ENCODE measurements at regions not wholly inside any gene's neighbourhood (a gene's known extent, or its start where the extent isn't known, plus 50 kb on each side); places are given as distances from the start of the nearest gene placed in this dataset.
"Not testable (repeated sequence)": the region's sequence is repeated elsewhere in the genome, so short reads cannot be mapped to it uniquely, and the experiment has no call there.

GRCh38 chr3:165984589-165984988 lies 147.4 kb upstream of the BCHE start:
- no peak for DNase-seq

- no peak for DNase-seq
Observed at GRCh38 chr3:165983284-165983683, 146.1 kb upstream of the BCHE start.

DNA sequence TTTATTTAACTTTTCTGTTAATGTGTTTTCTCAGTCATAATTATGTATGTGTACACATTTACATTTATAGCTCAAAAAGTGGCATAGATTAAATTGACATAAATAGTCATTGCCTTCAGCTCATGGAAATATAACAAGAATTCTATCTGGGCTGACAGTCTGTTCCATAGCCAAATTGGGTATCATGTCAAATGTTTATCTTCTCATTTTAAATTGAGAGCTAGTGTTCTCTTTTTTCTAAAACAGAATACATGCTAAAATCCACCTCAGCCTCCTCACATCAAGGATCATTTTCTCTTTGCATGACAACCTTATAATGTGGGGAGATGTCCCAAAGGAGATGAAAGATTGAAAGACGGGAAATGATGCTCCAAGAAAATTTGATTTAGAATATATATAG lies 144.1 kb upstream of the BCHE start:
- no peak for DNase-seq

GRCh38 chr3:165960825-165961224 lies 123.6 kb upstream of the BCHE start:
- not testable (repeated sequence) for DNase-seq

DNA sequence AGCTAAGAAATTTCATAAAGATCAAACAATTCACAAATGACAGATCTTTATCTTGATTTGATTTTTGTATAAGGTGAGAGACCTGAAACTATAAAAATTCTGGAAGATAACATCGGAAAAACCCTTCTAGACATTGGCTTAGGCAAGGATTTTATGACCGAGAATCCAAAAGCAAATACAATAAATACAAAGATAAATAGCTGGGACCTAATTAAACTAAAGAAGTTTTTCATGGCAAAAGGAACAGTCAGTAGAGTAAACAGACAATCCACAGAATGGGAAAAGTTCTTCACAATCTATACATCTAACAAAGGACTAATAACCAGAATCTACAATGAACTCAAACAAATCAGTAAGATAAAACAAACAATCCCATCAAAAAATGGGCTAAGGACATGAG lies 116.9 kb upstream of the BCHE start:
- no peak for DNase-seq

DNA sequence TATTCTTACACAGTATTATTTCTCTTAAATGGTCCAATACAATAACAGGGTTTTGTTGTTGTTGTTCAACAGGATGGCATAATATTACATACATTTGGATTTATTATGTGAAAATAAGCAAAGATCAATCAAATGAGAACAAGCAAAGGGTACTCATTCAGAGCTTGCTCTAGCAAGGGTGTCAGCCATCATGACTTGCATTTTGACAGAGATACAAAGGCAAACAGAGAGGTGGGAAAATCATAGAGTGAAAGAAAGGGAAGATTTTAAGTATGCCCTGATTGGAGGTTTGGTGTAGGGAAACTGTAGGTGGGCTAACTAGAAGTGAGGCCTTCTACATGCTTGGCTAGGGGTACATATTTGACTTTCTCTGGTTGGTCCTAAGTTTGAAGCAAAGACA lies 109.1 kb upstream of the BCHE start:
- no peak for DNase-seq

GRCh38 chr3:165938986-165939540 lies 101.8 kb upstream of the BCHE start:
- DNase-seq, result no peak

- not testable (repeated sequence) for DNase-seq
Observed at GRCh38 chr3:165936081-165936480, 98.9 kb upstream of the BCHE start.

DNA sequence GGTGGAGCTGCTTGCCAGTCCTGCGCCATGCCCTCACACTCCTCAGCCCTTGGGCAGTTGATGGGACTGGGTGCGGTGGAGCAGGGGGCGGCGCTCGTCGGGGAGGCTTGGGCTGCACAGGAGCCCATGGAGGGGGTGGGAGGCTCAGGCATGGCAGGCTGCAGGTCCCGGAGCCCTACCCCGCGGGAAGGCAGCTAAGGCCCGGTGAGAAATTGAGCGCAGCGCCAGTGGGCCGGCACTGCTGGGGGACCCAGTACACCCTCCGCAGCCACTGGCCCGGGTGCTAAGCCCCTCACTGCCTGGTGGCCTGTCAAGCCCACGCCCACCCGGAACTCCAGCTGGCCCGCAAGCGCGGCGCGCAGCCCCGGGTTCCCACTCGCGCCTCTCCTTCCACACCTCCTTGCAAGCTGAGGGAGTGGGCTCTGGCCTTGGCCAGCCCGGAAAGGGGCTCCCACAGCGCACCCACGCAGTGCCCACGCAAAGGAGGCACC lies 87.1 kb upstream of the BCHE start:
- not testable (repeated sequence) for DNase-seq

DNA sequence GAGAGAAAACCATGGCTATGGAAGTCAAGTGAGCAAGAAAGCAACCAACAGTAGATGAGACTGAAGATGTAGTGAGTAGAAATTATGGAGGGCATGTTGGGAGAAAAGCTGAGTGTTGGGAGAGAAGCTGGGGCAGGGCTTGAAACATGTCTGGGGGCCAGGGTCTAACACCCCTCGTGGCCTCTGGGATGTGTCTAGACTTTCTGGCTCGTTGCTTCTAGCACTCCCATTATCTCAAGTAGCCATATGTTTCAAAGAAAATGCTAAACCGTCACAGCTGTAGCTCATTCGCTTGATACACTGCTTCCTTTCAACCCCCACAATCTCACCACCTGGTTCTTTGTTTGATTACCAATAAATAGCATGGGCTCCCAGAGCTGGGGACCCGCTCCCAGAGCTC lies 83.8 kb upstream of the BCHE start:
- DNase-seq, result no peak

DNA sequence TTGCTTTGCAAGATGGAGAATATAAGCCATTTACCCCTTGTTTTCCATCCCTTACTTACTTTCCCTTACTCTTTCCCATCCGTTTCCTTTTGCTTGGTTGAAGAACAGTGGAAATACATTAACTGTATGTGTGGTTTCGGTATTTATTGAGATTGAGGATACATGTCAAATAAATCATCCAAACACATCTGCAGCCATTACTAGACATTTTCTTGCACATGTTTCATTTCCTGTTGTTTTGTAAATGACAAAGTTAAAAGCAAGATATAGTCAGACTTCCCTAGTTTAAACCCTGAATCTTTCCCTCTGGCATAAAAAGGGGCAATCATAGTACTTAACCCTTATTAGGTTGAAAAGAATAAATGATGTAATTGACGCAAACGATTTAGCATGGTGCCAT lies 82.1 kb upstream of the BCHE start:
- no peak for DNase-seq

- DNase-seq, result no peak
Observed at GRCh38 chr3:165918657-165918979, 81.4 kb upstream of the BCHE start.

- DNase-seq, result not testable (repeated sequence)
Observed at GRCh38 chr3:165917938-165918656, 80.9 kb upstream of the BCHE start.

- DNase-seq, result not testable (repeated sequence)
Observed at GRCh38 chr3:165915104-165915503, 77.9 kb upstream of the BCHE start.

DNA sequence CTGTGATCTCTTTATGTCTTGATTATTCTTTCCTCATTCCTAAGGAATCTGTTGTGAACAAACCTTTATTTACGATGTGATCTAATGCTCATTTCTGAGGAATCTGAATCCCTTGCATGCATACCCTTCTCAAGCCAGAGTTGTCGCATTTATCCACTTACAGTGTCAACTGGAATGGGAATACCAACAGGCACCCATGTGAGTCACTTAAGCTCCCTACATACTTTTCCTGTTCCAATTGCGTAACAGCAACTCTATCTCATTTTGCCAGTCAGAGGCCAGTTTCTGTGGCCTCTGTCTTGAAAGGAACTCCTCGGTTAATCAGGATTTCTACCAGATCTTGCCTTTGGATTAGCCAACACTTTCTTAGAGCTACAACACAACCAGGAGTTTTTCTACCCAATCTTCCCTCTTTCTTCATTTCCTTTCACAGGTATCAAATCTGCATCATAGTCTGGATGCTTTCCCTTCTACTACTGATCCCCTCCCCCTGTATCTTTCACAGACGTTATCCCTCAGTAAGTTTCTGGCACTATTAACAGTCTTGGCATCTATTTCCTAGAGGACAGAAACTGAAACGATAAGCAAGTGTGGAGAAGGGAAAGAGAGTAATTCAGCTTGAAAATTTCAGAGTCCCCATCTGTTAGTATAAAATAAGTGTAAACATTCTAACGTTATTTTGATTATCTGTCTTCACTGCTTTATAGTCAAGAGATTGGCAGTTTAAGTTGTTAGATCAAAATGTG lies 66.8 kb upstream of the BCHE start:
- DNase-seq, result no peak

DNA sequence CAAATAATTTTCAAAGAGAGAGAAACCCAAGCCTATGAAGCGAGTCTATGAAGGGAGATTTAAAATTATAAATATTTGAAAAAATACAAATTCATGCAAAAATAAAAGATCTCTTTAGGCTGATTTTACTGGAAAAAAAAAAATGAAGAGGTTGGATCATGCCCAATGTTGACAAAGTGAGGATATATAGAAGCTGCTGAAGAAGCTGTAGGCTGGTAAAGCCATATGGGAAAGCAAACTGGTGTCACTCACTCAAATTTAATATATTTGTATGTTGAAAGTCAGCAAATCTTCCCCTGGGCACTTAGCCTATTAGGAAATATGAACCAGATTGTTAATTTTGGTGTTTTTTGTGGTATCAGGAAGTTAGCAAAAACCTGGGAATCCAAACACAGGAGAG lies 61.8 kb upstream of the BCHE start:
- no peak for DNase-seq

DNA sequence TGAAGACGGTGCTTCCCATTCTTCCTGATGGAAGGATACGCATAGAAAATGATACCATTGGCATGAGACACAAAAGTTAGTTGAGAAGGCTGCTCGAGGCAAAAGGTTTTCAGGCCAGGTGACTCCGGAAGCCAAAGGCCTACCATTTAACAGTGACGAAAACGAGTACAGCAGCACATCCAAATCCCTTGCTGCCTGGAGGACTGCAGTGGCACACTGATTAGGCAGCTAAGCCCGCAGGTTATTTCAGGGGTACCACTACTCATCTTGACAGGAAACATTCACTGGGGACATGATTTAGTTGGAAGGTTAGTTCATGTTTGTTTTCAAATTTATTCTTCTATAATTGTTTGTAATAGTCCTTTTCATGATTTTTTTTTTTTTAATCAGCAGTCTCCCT lies 59.9 kb upstream of the BCHE start:
- DNase-seq, result no peak

GRCh38 chr3:165895919-165896318 lies 58.7 kb upstream of the BCHE start:
- DNase-seq, result no peak

DNA sequence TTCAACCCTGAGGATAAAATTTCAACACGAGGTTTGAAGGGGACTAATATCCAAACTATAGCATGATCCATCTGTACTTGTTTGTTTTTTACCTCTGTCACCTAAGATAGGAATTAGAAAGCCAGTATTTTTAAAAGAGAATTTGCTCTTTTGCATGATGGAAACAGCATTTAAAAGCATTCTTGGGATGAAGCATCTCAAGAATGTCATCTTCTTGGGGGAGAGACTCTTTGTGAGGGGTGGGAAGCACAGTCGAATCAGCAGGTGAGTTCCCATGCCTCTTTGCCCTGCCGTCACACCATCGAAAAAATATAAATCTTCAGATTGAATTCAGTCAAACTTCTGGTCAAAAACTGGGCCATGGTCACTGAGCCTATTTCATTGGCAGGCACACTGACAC lies 55.3 kb upstream of the BCHE start:
- DNase-seq, result no peak

Measured in amniotic stem cell (primary cell).